ENCODE measurements at regions not wholly inside any gene's neighbourhood (a gene's known extent, or its start where the extent isn't known, plus 50 kb on each side); places are given as distances from the start of the nearest gene placed in this dataset.

DNA sequence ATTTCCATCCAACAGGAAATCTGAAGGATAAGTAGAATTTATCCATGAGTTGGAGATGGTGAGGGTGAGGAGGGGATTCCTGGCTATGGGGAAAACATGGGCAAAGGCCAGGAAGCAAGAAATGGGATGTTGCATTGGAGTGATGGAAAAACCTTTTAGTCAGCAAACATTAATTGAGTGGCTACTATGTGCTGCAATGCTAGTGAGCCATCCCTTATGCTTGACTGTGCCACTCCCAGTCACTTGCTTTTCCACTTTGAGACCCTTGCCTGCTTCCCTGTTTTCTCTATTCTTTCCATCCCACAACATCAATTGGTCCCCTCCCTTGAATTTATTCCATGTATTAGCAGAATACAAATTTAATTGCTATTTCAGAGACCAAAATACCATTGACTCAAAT, 252.7 kb upstream of the HABP2 start:
- TF ChIP-seq TAF1 (IDR thresholded peaks at IDR 0.05; ENCODE audit: borderline replicate concordance, insufficient read depth, low read length) (no peak), POLR2AphosphoS5 (IDR thresholded peaks at IDR 0.05; ENCODE audit: low read depth, low read length) (no peak), SIN3A (IDR thresholded peaks at IDR 0.05; ENCODE audit: borderline replicate concordance, insufficient read depth, low read length) (no peak), FOXP2 (optimal IDR thresholded peaks at IDR 0.05; ENCODE audit: borderline replicate concordance, extremely low read depth, extremely low read length, insufficient read depth) (no peak)
- TF ChIP-seq, protein P1, sequence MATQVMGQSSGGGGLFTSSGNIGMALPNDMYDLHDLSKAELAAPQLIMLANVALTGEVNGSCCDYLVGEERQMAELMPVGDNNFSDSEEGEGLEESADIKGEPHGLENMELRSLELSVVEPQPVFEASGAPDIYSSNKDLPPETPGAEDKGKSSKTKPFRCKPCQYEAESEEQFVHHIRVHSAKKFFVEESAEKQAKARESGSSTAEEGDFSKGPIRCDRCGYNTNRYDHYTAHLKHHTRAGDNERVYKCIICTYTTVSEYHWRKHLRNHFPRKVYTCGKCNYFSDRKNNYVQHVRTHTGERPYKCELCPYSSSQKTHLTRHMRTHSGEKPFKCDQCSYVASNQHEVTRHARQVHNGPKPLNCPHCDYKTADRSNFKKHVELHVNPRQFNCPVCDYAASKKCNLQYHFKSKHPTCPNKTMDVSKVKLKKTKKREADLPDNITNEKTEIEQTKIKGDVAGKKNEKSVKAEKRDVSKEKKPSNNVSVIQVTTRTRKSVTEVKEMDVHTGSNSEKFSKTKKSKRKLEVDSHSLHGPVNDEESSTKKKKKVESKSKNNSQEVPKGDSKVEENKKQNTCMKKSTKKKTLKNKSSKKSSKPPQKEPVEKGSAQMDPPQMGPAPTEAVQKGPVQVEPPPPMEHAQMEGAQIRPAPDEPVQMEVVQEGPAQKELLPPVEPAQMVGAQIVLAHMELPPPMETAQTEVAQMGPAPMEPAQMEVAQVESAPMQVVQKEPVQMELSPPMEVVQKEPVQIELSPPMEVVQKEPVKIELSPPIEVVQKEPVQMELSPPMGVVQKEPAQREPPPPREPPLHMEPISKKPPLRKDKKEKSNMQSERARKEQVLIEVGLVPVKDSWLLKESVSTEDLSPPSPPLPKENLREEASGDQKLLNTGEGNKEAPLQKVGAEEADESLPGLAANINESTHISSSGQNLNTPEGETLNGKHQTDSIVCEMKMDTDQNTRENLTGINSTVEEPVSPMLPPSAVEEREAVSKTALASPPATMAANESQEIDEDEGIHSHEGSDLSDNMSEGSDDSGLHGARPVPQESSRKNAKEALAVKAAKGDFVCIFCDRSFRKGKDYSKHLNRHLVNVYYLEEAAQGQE (IDR thresholded peaks at IDR 0.05; ENCODE audit: insufficient read depth in 1 of 2, low read depth in 2 of 2, low read length in 2 of 2), result no peak

DNA sequence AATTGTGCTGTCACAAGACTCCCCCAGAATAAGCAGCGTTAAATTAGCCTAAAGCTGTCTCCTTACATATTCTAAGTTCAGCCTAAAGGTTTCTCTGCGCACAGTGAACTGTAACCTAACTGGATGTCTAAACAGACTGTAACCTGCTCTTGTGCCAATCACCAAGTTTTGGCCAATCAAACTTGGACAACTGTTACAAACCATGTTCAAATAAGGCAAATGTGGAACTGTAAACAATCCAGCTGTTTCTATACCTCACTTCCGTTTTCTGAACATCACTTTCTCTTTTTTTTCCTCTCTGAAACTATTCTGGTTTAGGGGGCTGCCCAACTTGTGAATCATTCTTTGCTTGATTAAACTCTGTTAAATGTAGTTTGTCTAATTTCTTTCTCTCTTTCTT, 252.2 kb upstream of the HABP2 start:
- TF ChIP-seq SIN3A (IDR thresholded peaks at IDR 0.05; ENCODE audit: borderline replicate concordance, insufficient read depth, low read length), result no peak
- no peak for TF ChIP-seq TAF1 (IDR thresholded peaks at IDR 0.05; ENCODE audit: borderline replicate concordance, insufficient read depth, low read length)
- no peak for TF ChIP-seq POLR2AphosphoS5 (IDR thresholded peaks at IDR 0.05; ENCODE audit: low read depth, low read length)
- no peak for TF ChIP-seq FOXP2 (optimal IDR thresholded peaks at IDR 0.05; ENCODE audit: borderline replicate concordance, extremely low read depth, extremely low read length, insufficient read depth)
- TF ChIP-seq, protein P1 (IDR thresholded peaks at IDR 0.05; ENCODE audit: insufficient read depth in 1 of 2, low read depth in 2 of 2, low read length in 2 of 2), result no peak

DNA sequence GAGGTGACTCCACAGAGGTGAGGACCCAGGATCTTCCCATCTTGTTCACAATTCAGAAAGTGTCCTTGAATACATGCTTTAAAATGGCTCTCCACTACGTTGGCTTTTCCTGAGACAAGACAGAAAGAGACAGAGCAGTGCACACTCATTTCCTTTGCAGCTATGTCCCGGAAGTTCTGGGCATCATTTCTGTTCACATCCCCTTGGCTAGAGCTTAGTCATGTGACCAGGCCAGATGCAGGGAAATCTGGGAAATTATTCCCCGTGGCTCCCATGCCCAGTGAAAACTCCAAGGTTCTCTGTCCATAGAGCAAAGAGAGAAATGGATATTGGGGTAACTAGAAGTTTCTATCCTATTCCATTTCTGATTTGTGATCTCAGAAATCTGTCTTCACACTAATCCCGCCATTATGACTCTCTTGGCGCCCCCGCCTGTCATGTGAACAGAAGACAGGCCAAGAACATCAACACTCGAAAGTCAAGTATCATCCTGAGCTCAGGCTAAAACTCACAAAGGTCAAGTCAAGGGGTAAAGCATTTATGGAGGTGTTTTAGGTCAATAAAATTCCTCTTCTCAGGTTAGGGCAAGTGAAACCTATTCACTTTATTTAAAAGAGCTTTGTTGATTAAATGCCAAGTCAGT, 251.4 kb upstream of the HABP2 start:
- TF ChIP-seq FOXP2 (optimal IDR thresholded peaks at IDR 0.05; ENCODE audit: borderline replicate concordance, extremely low read depth, extremely low read length, insufficient read depth) (no peak), POLR2AphosphoS5 (IDR thresholded peaks at IDR 0.05; ENCODE audit: low read depth, low read length) (no peak), TAF1 (IDR thresholded peaks at IDR 0.05; ENCODE audit: borderline replicate concordance, insufficient read depth, low read length) (no peak), SIN3A (IDR thresholded peaks at IDR 0.05; ENCODE audit: borderline replicate concordance, insufficient read depth, low read length) (no peak)
- TF ChIP-seq, protein P1 (IDR thresholded peaks at IDR 0.05; ENCODE audit: insufficient read depth in 1 of 2, low read depth in 2 of 2, low read length in 2 of 2), result no peak

DNA sequence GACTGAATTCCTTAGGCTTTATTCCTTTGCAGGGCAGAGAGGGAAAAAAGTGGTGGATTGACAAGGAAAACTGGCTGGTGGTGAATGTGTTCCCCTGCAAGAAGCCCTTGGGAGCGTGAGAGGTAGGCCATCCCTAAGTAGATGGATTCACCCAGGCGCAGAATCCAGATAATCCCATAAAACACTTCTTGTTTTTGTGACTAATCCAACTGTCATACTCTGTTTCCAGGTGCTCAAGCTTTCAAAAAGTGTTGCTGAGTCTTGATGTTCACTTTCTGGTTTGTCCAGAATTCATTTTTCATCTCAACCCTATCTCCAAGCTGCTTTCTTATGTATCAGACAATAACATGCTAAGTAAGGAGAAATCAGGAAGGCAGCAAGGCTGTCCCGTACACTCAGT, 250.8 kb upstream of the HABP2 start:
- TF ChIP-seq FOXP2 (optimal IDR thresholded peaks at IDR 0.05; ENCODE audit: borderline replicate concordance, extremely low read depth, extremely low read length, insufficient read depth) (no peak), TAF1 (IDR thresholded peaks at IDR 0.05; ENCODE audit: borderline replicate concordance, insufficient read depth, low read length) (no peak), POLR2AphosphoS5 (IDR thresholded peaks at IDR 0.05; ENCODE audit: low read depth, low read length) (no peak)

DNA sequence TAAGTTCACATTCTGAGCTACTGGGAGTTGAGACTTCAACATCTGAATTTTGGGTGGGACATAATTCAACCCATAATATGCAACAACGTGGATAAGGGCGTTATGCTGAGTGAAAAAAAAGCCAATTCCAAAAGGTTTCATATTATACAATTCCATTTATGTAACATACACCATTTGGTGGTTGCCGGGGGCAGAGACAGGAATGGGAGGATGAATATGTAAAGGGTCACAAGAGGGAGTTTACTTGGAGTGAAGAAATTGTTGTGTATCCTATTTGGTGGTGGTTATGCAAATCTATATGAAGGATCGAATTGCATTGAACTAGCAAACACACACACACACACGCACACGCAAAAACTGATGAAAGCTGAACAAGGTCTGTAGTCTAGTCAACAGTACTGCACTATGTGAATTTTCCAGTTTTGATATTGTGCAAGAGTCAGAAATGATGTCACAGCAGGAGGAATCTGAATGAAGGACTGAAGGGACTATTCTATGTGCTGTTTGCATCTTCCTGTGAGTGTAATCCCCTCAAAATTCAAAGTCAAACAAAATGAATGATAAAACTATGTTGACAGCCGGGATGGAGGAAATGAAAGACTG, 249.2 kb upstream of the HABP2 start:
- TF ChIP-seq, protein P1 (IDR thresholded peaks at IDR 0.05; ENCODE audit: insufficient read depth in 1 of 2, low read depth in 2 of 2, low read length in 2 of 2), result no peak
- TF ChIP-seq FOXP2 (optimal IDR thresholded peaks at IDR 0.05; ENCODE audit: borderline replicate concordance, extremely low read depth, extremely low read length, insufficient read depth), result no peak
- TF ChIP-seq TAF1 (IDR thresholded peaks at IDR 0.05; ENCODE audit: borderline replicate concordance, insufficient read depth, low read length), result no peak
- no peak for TF ChIP-seq SIN3A (IDR thresholded peaks at IDR 0.05; ENCODE audit: borderline replicate concordance, insufficient read depth, low read length)
- TF ChIP-seq POLR2AphosphoS5 (IDR thresholded peaks at IDR 0.05; ENCODE audit: low read depth, low read length), result no peak

All from PFSK-1 (cell line).